GM23338 (cell line): ENCODE measurements at regions not wholly inside any gene's neighbourhood (a gene's known extent, or its start where the extent isn't known, plus 50 kb on each side); places are given as distances from the start of the nearest gene placed in this dataset.
A peak's percentile ranks its signal among the peaks of the same experiment; 100 is the strongest.

Source experiments
- ATAC-seq: fragments of 200-7000 bp; cut with Tn5 transposase; 3 replicates; pipeline ENCODE4 v1.9.1; 2020
- DNase-seq: peaks from one replicate; pipeline ENCODE4 v3.0.0-alpha.2; 2015; ENCODE audit warnings: low spot score
- H2AFZ ChIP-seq: fragments of 200-600 bp; sonication (generic); 2 replicates; pipeline ENCODE4 v1.8.0; 2016; ENCODE audit warnings: antibody characterized with exemption, mild to moderate bottlenecking, moderate library complexity
- H3F3A ChIP-seq: fragments of 200-600 bp; sonication (generic); replicated peaks from 2 replicates; pipeline ENCODE4 v1.8.0; 2017; ENCODE audit warnings: antibody characterized with exemption, mixed run types, low read depth
- H3K27ac ChIP-seq: fragments of 200-600 bp; sonication (generic); 2 replicates; pipeline ENCODE4 v1.6.1; 2016; ENCODE audit warnings: low read depth
- H3K27me3 ChIP-seq: fragments of 200-600 bp; sonication (generic); 2 replicates; pipeline ENCODE4 v1.8.0; 2016; ENCODE audit warnings: mild to moderate bottlenecking, mixed run types, moderate library complexity; ENCODE audit not compliant: insufficient read depth
- H3K36me3 ChIP-seq: fragments of 200-600 bp; sonication (generic); 2 replicates; pipeline ENCODE4 v1.8.0; 2016; ENCODE audit warnings: mild to moderate bottlenecking; ENCODE audit not compliant: insufficient read depth
- H3K4me1 ChIP-seq: fragments of 200-600 bp; sonication (generic); 2 replicates; pipeline ENCODE4 v1.8.0; 2016; ENCODE audit warnings: mild to moderate bottlenecking, moderate library complexity; ENCODE audit not compliant: insufficient read depth
- H3K4me2 ChIP-seq: fragments of 200-600 bp; sonication (generic); 2 replicates; pipeline ENCODE4 v1.7.1; 2017; ENCODE audit warnings: mixed run types
- H3K4me3 ChIP-seq: fragments of 200-600 bp; sonication (generic); 2 replicates; pipeline ENCODE4 v1.6.1; 2016; ENCODE audit warnings: mixed run types
- H3K79me2 ChIP-seq: fragments of 200-600 bp; sonication (generic); replicated peaks from 2 replicates; pipeline ENCODE4 v1.8.0; 2017; ENCODE audit warnings: mild to moderate bottlenecking; ENCODE audit not compliant: insufficient read depth
- H3K9me2 ChIP-seq: fragments of 200-600 bp; sonication (generic); 2 replicates; pipeline ENCODE4 v1.8.0; 2017; ENCODE audit not compliant: insufficient read depth
- H4K20me1 ChIP-seq: fragments of 200-600 bp; sonication (generic); replicated peaks from 2 replicates; pipeline ENCODE4 v1.8.0; 2017; ENCODE audit warnings: mild to moderate bottlenecking; ENCODE audit not compliant: insufficient read depth
- H3K27ac Mint-ChIP-seq: 2 replicates; pipeline ENCODE4 v1.8.0; 2020; ENCODE audit warnings: inconsistent platforms, mild to moderate bottlenecking, moderate library complexity, mixed read lengths
- H3K27me3 Mint-ChIP-seq: 3 replicates; pipeline ENCODE4 v1.8.0; 2022; ENCODE audit warnings: low read depth, mild to moderate bottlenecking, moderate library complexity, mixed read lengths, inconsistent platforms; ENCODE audit not compliant: insufficient read depth, poor library complexity
- H3K36me3 Mint-ChIP-seq: 3 replicates; pipeline ENCODE4 v1.8.0; 2021; ENCODE audit warnings: low read depth, mild to moderate bottlenecking, inconsistent platforms, moderate library complexity, mixed read lengths
- H3K4me1 Mint-ChIP-seq: 3 replicates; pipeline ENCODE4 v1.8.0; 2020; ENCODE audit warnings: mild to moderate bottlenecking, inconsistent platforms, mixed read lengths
- H3K4me3 Mint-ChIP-seq: 3 replicates; pipeline ENCODE4 v1.8.0; 2021; ENCODE audit warnings: moderate library complexity, mild to moderate bottlenecking, inconsistent platforms, mixed read lengths
- H3K9me3 Mint-ChIP-seq: 3 replicates; pipeline ENCODE4 v1.8.0; 2020; ENCODE audit warnings: moderate library complexity, mild to moderate bottlenecking, inconsistent platforms, mixed read lengths
- ETS1 ChIP-seq: IDR thresholded peaks from 2 replicates; pipeline ENCODE4 v1.6.1; 2016; ENCODE audit warnings: antibody characterized with exemption
- EZH2 ChIP-seq: fragments of 200-600 bp; sonication (generic); IDR thresholded peaks from one replicate; pipeline ENCODE4 v1.8.0; 2017; ENCODE audit warnings: antibody characterized with exemption, mild to moderate bottlenecking, low read depth; ENCODE audit not compliant: unreplicated experiment
- EZH2phosphoT487 ChIP-seq: fragments of 200-600 bp; sonication (generic); IDR thresholded peaks from one replicate; pipeline ENCODE4 v1.8.1; 2018; ENCODE audit warnings: antibody characterized with exemption; ENCODE audit not compliant: unreplicated experiment
- JUNB ChIP-seq: IDR thresholded peaks from one replicate; pipeline ENCODE4 v1.6.1; 2016; ENCODE audit warnings: antibody characterized with exemption; ENCODE audit not compliant: unreplicated experiment
- NANOG ChIP-seq: IDR thresholded peaks from 2 replicates; pipeline ENCODE4 v1.6.1; 2016; ENCODE audit warnings: antibody characterized with exemption, borderline replicate concordance
- POLR2AphosphoS5 ChIP-seq: IDR thresholded peaks from 2 replicates; pipeline ENCODE4 v1.6.1; 2016; ENCODE audit warnings: antibody characterized with exemption, low read depth
- REST ChIP-seq: IDR thresholded peaks from one replicate; pipeline ENCODE4 v1.6.1; 2018; ENCODE audit warnings: antibody characterized with exemption; ENCODE audit not compliant: unreplicated experiment
- ZNF114 ChIP-seq: fragments of 250-450 bp; sonication (Bioruptor Pico); IDR thresholded peaks from 2 replicates; pipeline ENCODE4 v1.5.0; 2020; ENCODE audit warnings: mild to moderate bottlenecking, moderate library complexity
- ZNF331 ChIP-seq: fragments of 250-450 bp; sonication (Bioruptor Pico); IDR thresholded peaks from 2 replicates; pipeline ENCODE4 v1.5.0; 2020; ENCODE audit warnings: low read depth, mild to moderate bottlenecking, moderate library complexity
- ZNF462 ChIP-seq: fragments of 250-450 bp; sonication (Bioruptor Pico); IDR thresholded peaks from 2 replicates; pipeline ENCODE4 v1.5.0; 2020; ENCODE audit warnings: mild to moderate bottlenecking, moderate library complexity

GRCh38 chr4:159503236-159504008 is 400.5 kb downstream of the RAPGEF2 start:
- ATAC-seq (peak; percentile 86), DNase-seq (peak; percentile 79)
- Histone ChIP-seq H3K79me2 (no peaks in the 10 kb centered on the region), H3K36me3 (no peaks in the 10 kb centered on the region), H3K4me1 (peaks cover 32% of the 10 kb centered on the region), H3K4me3 (peak overlapping the region; percentile 6; the same call in 1 of the 2 replicates), H3K27me3 (no peaks in the 10 kb centered on the region), H3K4me2 (peak overlapping the region; percentile 21), H3F3A (no peaks in the 10 kb centered on the region), H4K20me1 (no peaks in the 10 kb centered on the region), H3K9me2 (no peaks in the 10 kb centered on the region), H3K27ac (peak overlapping the region; percentile 41; the same call in 1 of the 2 replicates), H2AFZ (no peak overlapping the region)
- H3K4me1 Mint-ChIP-seq = peaks cover 27% of the 10 kb centered on the region
- TF ChIP-seq NANOG (peak; percentile 77), JUNB (no peak), POLR2AphosphoS5 (no peak)
- H3K27ac Mint-ChIP-seq = peak overlapping the region; percentile 74
- H3K36me3 Mint-ChIP-seq = no peaks in the 10 kb centered on the region
- H3K4me3 Mint-ChIP-seq = peak overlapping the region; percentile 23; the same call in 1 of the 3 replicates
- H3K27me3 Mint-ChIP-seq = no peaks in the 10 kb centered on the region
- H3K9me3 Mint-ChIP-seq = no peaks in the 10 kb centered on the region

GRCh38 chr4:159504684-159505083 is 401.8 kb downstream of the RAPGEF2 start:
- H3K4me2 ChIP-seq = peak overlapping the region; percentile 21; the same call in 1 of the 2 replicates
- no peaks in the 10 kb centered on the region for H3K36me3 Mint-ChIP-seq
- no peaks in the 10 kb centered on the region for H3K27me3 ChIP-seq
- ATAC-seq (no peak), DNase-seq (no peak)
- H3K9me3 Mint-ChIP-seq = no peaks in the 10 kb centered on the region
- no peak overlapping the region for H3K27ac ChIP-seq
- no peaks in the 10 kb centered on the region for H3F3A ChIP-seq
- no peaks in the 10 kb centered on the region for H4K20me1 ChIP-seq
- peaks cover 27% of the 10 kb centered on the region for H3K4me1 Mint-ChIP-seq
- H3K9me2 ChIP-seq = peaks cover 3% of the 10 kb centered on the region; the same call in 1 of the 2 replicates
- H3K36me3 ChIP-seq = no peaks in the 10 kb centered on the region
- H3K27me3 Mint-ChIP-seq = no peaks in the 10 kb centered on the region
- peak overlapping the region; percentile 43; the same call in 1 of the 2 replicates for H2AFZ ChIP-seq
- H3K4me3 ChIP-seq = no peak overlapping the region
- H3K4me1 ChIP-seq = peaks cover 32% of the 10 kb centered on the region
- H3K79me2 ChIP-seq = no peaks in the 10 kb centered on the region
- H3K27ac Mint-ChIP-seq = peak overlapping the region; percentile 49; the same call in 1 of the 2 replicates
- H3K4me3 Mint-ChIP-seq = no peak overlapping the region
- TF ChIP-seq ETS1 = no peak
- TF ChIP-seq REST = no peak
- no peak for TF ChIP-seq NANOG
- TF ChIP-seq JUNB = no peak
- no peak for TF ChIP-seq ZNF331 (CRISPR knock-in tag)
- no peak for TF ChIP-seq ZNF114
- TF ChIP-seq EZH2 = no peak
- TF ChIP-seq EZH2phosphoT487 = no peak
- TF ChIP-seq ZNF462 (CRISPR knock-in tag) = no peak
- TF ChIP-seq POLR2AphosphoS5 = no peak
